HG03025 (cell line): ENCODE measurements at regions not wholly inside any gene's neighbourhood (a gene's known extent, or its start where the extent isn't known, plus 50 kb on each side); places are given as distances from the start of the nearest gene placed in this dataset.
"Not testable (repeated sequence)": the region's sequence is repeated elsewhere in the genome, so short reads cannot be mapped to it uniquely, and the experiment has no call there.

Source experiments
- ATAC-seq: cut with Tn5 transposase; IDR thresholded peaks from one replicate; pipeline ENCODE4 v1.9.1; 2021; ENCODE audit warnings: mild to moderate bottlenecking, moderate library complexity; ENCODE audit not compliant: unreplicated experiment, low FRiP score

DNA sequence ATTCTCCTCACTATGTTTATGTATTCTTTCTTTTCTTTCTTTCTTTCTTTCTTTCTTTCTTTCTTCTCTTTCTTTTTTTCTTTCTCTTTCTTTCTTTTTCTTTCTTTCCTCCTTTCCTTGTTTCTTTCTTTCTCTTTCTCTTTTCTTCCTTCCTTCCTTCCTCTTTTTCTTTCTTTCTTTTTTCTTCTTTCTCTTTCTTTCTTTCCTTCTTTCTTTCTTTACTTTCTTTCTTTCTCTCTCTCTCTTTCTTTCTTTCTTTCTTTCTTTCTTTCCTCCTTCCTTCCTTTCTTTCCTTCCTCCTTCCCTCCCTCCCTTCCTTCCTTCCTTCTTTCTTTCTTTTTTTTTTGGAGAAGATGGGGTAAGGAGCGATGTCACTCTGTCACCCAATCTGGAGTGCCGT, 1405.5 kb downstream of the SLITRK5 start:
- ATAC-seq, result no peak

DNA sequence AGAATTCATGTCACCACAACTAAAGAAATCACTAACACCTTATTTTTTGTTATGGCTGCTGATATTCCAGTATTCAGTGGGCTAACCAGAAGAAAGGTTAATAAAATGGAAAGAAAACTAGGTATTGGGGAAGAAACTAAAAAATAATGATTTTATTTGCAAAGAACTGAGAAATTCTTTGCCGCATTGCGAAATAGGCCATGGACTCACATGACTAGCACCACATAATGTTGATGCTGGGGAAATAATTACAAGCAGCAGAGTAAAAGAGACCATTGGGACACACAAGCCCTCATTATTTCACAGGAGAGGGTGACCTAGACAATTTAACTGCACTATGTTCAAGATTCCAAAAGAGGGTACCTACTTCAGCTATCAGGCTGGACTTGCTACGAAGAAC, 1411.5 kb downstream of the SLITRK5 start:
- no peak for ATAC-seq

DNA sequence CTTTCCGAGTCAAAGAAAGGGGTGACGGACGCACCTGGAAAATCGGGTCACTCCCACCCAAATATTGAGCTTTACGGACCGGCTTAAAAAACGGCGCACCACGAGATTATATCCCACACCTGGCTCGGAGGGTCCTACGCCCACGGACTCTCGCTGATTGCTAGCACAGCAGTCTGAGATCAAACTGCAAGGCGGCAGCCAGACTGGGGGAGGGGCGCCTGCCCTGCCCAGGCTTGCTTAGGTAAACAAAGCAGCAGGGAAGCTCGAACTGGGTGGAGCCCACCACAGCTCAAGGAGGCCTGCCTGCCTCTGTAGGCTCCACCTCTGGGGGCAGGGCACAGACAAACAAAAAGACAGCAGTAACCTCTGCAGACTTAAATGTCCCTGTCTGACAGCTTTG, 1416.9 kb downstream of the SLITRK5 start:
- not testable (repeated sequence) for ATAC-seq

DNA sequence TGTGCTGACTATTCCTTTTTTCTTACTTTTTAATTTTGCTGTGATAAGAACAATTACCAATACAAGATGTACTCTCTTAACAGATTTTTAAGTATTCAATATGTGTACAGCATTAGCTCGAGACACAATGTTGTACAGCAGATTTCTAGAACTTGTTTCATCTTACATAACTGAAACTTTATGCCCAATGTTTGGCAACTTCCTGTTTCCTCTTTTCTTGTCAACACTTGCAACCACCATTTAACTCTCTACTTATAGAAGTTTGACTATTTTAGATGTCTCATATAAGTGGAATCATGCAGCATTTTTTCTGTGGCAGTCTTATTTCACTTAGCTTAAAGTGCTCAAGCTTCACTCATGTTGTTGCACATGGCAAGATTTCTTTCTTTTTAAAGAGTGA, 1426.8 kb downstream of the SLITRK5 start:
- no peak for ATAC-seq

DNA sequence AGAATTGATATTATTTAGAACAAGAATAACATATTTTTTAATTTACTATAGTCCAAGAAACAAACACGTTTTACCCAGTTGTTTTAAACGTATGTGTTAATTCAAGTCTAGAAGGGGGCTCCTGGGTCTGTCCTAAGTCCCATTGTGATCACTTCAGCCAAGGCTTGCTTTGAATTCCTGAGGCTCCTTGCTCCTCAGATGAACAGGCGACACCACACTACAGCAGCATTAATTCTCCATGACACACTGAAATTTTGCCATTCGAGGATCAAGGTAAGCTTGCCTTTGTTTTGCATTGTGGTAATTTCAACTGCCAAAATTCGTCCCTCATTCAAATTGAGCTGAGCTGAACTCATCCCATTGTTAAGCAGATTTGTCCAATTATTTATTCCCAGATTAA, 1442.6 kb downstream of the SLITRK5 start:
- ATAC-seq, result no peak

DNA sequence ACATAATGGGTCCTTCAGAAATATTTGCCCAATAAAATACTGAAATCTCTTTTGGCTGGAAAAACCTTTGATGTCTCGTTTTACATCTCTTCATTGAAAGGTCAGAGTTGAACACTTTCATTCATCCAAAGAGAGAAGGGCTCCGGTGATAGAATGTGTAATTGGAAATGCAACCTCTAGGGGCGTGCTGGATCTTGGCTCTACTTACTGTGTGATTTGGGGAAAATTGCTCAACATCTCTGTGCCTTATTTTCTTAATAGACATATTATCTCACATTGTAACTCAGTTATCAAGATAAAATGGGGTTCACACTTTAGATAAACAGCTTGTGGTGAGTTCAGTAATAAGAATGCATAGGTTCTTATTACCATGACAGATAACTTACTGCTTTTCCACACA, 1444.1 kb downstream of the SLITRK5 start:
- ATAC-seq, result no peak

DNA sequence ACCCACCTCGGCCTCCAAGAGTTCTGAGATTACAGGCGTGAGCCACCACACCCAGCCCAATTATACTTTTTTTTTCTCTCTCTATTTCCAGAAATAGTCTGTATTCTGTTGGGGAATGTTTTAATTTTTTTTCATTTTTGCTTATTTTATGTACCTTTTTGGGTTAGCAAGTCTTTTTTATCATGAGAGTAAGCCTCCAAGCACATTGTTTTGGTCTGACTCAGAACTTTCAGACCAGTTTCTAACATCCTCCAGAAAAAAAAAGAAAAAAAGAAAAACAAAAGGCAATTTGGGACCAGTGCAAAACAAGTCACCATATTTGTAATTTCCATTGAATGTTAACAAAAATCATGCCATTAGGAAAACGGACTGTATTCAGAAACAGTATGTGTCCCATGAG, 1465.5 kb downstream of the SLITRK5 start:
- no peak for ATAC-seq

DNA sequence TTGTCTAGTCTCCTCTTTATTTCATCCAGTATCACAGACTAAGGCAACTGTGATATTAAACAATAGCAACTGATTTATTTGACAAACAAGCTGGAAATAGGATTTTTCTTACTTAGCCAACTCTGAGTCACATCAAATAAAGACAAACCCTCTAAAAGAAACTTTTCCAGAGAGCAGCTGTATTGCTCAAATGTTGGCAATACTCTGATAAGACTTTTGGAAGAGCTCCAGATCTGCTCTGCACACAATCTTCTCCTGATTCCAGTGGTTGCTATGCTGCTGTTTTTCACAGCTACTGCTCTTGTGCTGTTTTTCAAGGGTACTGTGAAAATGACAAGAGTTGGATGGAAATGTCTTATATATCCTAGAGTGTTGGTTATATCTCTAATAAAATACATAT, 1479.2 kb downstream of the SLITRK5 start:
- ATAC-seq, result no peak

DNA sequence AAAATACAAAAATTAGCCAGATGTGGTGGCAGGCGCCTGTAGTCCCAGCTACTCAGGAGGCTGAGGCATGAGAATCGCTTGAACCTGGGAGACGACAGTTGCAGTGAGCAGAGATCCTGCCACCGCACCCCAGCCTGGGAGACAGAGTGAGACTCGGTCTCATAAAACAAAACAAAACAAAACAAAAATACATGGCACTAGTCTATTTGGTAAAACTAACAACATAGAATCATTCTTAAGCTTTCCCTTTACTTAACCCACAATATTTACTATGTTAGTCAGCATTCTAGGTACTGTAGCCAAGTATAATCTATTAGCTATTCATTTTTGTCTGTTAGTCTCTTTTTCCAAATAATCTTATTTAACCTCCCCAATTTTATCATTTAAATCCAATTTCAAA, 1482.8 kb downstream of the SLITRK5 start:
- ATAC-seq, result no peak

DNA sequence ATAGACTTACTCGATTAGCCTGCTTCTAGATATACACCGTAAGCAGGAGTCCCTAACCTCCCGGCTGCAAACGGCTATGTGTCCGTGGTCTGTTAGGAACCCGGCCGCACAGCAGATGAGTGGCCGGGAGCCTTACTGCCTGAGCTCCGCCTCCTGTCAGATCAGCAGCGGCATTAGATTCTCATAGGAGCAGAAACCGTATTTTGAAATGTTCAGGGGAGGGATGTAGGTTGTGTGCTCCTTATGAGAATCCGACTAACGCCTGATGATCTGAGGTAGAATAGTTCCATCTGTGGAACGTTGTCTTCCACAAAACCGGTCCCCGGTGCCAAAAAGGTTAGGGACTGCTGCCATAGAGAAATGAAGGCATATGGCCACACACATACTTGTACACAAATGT, 1491.9 kb downstream of the SLITRK5 start:
- no peak for ATAC-seq

DNA sequence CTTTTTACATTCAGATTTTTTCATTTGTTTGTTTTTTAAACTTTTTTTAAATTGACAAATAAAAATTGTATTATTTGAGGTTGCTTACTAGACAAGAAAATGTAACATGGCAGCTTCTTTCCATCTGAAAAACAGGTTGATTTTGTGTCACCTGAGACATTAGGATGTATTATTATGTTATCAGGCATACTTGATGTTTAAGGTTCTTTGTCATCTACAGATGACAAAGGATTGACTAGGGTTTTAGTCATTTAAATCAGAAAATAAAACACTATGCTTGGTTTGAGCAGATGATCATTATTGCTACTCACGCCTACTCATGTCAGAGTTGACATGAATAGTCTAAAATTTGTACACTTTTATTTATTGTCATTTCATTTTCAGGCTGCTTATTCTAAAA, 1494.5 kb downstream of the SLITRK5 start:
- no peak for ATAC-seq

DNA sequence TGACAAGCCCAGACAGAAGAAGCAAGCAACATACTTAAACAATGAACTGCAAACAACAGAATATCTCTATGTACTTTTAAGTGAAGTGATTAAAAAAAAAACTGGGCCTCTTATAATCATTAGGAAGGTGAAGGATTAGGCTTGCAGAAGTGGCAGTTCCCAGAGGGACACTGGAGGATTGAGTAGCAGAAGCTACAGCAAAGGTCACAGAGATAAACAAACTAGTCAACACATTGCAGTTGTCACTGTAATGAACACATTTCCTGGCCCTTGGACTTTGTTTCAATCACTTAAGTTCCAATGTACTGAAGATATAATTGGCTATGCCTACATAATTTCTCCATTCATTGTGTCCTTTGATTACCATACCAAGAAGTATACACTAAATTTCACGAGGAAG, 1498.8 kb downstream of the SLITRK5 start:
- ATAC-seq, result no peak

DNA sequence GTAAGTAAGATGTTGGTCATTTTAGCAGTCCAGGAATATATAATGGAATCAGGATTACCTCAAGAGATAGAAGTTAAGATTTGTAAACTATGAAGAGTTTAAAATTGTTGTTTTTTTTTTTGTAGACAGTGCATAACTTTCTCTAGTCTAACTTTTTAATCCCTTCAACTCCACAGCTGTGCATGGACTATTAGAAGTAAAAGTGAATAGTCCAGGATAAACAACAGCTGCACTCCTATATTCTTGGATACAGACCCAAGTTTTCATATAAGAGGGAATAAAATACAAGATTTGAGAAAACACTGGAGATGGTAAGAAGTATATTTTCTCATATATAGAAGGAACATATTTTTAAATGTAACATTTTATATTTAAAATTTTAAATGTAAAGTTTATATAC, 1509.9 kb downstream of the SLITRK5 start:
- no peak for ATAC-seq

DNA sequence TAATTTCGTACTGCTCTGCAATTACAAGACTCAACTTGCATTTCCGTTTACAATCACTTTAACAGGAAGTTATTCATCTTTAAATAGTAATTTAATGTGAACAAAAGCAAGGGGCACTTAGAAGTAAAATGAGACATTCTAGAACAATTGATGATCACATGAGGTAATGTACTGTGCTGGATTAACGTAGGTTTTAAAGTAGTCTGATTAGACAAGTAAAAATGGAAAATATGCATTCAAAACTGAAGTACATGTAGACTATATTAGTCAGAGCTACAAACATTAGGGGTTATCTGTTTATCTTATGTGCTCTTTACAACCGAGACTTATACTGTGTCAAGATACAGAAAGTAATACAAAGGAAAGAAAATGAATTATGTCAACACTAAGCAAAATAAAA, 1528.0 kb downstream of the SLITRK5 start:
- ATAC-seq, result no peak

DNA sequence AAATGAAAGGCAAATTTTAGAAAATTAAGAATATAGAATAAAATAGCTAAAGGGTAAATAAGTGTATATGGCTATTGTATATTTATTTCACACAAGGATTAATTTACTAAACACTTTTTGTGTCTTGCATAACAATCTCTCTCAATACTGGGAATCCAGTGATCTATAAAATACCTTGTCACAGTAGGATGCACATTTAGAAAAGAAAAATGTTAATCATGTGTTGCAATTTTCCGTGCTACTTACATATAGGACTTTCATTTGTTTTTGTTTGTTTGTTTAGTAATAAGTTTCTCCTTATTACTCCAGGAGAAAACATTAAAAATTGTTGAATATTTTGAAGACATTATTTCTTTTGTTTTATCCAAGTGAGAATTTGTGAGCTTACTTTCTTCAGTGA, 1533.3 kb downstream of the SLITRK5 start:
- ATAC-seq, result no peak

DNA sequence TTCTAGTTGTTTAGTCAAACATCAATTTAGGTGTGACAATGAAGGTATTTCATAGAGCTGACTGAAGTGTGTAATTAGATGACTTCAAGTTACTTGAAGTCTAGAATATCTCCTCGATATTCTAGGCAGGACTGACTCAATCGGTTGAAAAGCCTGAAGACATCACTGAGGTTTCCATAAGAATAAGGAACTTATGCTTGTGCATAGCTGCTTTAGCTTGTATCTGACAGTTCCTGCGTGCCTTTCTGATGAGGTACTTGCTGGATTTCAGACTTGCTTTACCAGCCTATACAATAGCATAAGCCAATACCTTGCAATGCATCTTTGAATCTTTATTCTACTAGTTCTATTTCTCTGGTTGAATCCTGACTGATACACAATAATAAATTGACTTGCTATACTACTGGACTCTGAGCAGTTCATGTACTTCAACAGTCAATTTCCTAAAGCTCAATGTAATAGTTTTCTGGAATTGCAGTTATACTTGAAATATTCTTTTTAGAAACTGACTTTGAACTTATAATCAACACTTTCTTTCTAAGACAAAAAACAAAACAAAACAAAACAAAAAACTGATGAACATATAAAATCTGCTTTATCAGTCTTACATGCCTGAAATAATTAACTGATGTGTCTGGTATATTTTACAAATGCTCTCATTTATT, 1534.8 kb downstream of the SLITRK5 start:
- no peak for ATAC-seq

DNA sequence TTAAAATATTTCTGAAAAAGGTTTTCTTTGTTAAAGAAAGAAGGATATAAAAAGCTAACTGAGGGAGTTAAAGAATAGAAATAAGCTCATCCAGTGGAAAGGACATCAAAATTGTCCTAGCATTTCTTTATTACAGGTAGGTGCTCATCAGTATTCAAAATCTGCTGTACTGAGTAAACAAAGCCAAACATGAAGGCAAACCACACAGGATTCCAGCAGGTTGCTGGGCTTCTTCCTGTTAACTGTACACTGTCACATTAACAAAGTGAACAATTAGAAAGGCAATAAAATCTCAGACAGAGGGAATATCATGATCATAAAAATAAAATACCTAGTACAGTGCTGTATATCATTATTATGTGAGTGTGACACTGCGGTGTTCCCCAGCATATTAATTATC, 1541.0 kb downstream of the SLITRK5 start:
- no peak for ATAC-seq

DNA sequence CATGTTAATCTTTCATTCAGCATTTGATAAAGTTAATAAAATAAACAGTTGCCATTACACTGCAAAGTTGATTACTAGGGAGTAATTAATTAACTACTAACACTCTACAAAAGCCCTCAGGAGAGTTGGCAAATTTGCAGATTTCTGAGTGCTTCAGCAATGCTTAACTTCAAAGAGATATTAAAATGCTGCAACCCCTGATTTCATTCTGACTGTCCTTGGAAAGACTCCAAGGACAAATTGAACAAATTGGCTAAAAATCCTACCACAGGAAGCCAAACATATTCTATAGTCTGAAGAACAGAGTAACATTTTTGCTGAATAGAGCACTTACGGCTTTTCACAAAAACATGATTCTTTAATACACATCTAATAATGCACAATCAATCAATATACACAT, 1543.0 kb downstream of the SLITRK5 start:
- ATAC-seq, result no peak

DNA sequence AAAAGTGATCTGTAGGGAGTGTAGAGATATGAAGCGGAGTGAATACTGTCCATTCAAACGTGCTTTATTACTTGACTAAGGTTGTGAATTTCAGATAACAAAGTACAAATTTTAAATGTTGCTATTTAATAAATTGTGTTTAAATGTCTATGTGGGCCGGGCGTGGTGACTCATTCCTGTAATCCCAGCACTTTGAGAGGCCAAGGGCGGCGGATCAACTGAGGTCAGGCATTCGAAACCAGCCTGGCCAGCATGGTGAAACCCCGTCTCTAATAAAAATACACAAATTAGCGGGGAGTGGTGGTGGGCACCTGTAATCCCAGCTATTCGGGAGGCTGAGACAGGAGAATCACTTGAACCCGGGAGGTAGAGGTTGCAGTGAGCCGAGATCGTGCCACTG, 1544.1 kb downstream of the SLITRK5 start:
- not testable (repeated sequence) for ATAC-seq

DNA sequence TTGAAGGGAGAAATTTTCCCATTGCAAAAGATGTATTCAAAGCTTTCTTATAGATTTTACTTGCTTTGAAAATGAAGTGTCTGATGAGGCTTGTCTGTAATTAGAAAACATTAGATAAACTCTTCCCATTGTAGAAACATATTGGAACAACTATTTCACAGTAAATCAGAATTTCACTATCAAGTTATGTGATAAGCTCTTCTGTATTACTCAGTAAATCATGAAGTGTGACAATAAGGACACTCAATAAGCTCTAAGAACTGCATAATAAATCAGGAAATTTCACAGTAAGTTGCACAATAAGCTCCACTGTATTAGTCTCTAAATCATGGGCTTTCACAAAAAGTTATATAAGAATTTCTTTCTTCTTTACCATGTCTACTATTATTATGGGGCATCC, 1546.6 kb downstream of the SLITRK5 start:
- ATAC-seq, result no peak

DNA sequence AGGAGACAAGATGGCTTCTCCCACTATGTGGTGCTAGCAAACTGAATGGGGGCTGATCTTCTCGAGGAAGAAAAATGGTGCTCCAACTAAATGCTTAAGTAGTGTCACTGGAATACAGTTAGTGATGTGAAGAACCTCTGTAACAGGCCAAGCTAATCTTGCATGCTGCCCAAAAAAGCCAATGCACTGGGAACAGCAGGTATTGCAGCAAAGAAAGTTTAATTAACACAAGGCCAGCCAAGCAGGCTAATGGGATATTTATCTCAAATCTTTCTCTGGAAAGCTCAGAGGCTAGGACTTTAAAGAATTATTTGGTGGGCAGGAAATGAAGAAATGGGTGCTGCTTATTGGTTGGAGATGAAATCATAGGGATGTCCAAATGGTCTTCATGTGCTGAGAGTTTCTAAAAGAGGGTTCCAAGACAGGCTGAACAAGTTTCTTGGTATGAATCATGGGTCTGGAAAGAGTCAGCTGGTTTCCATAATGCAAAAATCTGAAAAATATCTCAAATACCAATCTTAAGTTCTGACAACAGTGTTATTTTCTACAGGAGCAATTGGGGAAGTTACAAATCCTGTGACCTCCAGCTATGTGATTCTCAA, 1550.5 kb downstream of the SLITRK5 start:
- no peak for ATAC-seq

DNA sequence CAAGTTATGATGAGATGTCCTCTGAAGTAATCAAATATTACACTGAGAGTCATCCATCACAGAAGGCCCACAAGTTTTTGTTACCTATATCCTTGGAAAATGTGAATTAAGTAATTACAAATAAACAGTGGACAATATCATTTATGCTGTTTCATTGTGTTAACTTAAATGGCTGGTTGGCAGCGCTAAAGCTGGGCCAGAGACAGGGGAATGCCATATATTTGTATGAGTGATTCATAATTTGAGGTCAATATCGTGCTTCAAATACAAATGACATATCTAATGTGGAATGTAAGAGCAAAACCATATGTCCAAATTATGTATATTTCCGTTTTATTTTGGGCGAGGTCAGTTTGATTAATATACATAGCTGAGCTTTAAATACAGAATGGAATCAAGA, 1556.2 kb downstream of the SLITRK5 start:
- ATAC-seq, result no peak

DNA sequence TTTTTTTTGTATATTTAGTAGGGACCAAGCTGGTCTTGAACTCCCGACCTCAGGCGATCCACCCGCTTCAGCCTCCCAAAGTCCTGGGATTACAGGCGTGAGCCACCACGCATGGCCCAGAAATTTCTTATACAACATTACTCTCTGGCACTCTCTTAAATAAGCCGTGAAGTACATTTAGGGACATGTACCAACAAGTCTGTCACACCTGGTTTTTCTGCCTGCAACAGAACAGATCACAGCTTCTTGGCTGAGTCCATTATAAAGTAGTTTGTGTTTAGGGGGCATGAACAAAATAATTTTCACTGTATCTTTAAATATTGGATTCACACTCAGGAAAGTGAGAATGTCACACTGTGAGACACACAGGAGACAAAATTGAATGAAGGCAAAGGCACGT, 1567.3 kb downstream of the SLITRK5 start:
- ATAC-seq, result no peak
